GM21515 (cell line): ENCODE measurements at regions not wholly inside any gene's neighbourhood (a gene's known extent, or its start where the extent isn't known, plus 50 kb on each side); places are given as distances from the start of the nearest gene placed in this dataset.

Source experiments
- ATAC-seq: cut with Tn5 transposase; IDR thresholded peaks from one replicate; pipeline ENCODE4 v1.9.1; 2021; ENCODE audit not compliant: unreplicated experiment

DNA sequence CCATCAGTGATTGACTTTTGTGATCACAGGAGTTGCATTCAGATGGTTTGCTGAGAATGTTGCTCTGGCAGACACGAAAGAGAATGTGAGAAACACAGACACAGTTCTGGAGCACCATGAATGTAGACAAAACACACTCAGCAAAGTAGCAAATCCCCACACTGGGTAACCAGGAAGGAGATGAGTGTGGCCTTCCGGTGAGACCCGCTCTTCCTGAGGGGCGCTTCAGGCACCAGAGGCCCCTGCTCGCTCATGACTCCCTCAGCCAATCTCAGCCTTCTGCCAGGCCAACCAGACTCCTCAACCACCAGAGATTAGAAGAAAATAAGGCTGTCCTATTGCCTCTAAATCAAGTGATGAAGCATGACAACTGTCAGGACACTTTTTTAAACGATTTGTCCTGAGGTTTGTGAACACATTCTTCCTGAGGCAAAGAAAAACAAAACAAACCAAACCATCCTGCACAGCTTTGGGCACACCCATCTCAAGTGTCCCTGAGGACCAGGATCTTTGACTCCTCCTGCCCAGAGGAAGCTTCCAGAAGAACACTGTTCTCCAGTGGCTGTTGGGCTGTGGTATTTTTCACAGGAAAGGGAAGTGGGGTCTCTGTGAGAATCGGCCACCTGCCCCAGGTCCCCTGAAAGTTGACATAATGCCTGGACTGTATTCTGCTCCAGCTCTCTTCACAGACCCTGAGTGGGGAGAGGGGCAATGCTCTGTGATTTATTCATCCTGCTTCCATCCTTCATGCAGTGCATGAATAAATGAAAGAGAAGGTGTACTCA lies 152.8 kb downstream of the BCL11A start:
- no peak for ATAC-seq

GRCh38 chr2:60394463-60394862 lies 159.0 kb downstream of the BCL11A start:
- no peak for ATAC-seq

DNA sequence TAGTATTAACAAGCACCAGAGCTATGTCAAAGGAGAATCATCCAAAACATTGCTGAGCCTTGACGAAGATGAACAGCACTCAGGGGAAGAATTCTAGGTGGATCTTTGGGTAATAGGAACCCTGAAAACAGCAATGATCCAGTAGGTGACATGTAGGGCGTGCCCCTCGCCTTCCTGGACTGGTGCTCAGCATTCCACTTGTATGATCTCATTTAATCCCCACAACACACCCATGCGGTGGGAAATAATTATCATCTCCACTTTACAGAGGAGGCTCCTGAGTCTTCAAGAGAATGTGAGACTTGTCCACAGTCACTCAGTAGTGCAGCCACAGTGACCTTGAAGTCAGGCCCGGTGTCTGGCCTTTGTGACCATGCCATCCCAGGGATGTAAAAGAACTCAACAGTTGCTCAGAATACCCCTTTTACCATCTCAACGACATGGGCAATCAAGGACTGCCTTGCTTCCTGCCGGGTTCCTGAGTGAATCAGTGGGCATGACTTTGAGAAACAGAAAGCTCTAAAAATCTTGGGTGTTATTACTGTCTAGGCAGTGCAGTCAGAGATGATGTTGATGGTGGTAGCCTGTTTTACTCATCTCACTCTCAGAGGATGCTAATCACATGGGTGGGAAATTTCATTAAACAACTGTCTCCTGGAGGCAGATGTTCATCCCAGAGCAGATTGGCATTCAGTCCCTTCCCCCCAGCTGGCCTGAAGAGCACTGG lies 161.6 kb downstream of the BCL11A start:
- ATAC-seq = no peak

- no peak for ATAC-seq
These were observed 162.2 kb downstream of the BCL11A start for GRCh38 chr2:60391230-60391629.

DNA sequence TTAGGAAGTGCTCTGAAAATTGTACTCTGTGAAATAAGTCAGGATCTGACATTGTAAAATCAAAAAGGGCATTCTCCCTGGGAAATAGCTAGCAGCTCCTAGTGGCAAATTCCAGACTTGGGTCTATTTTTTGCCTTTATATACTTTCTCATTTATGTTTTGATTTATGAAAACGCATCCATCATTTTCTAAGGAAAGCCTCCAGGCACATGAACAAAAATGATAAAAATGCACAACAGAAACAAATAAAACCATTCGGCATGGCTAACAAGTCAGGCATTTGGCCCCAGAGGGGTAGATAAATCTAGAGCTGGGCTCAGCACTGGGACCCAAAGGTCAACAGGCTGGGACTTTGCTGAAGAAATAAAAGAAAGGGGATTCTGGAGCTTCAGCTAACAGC lies 167.0 kb downstream of the BCL11A start:
- no peak for ATAC-seq

DNA sequence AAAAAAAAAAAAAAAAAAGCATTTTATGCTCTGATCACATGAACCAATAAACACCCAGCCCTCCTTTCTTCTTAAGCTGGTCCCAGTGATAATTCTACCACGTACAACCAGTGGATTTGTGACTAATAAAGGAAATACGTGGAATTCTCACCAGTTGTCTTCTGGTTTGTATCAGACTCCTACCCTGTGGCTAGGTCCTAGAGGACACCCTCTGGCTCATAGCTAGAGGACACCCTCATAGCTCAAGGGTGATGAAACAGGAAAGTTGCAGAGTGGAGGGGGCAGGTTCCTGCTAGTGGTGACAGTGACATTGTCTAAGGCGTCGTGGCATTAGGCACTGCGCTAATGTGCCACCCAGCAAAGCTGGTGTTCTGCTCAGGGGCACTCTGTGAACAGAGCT lies 167.8 kb downstream of the BCL11A start:
- no peak for ATAC-seq

DNA sequence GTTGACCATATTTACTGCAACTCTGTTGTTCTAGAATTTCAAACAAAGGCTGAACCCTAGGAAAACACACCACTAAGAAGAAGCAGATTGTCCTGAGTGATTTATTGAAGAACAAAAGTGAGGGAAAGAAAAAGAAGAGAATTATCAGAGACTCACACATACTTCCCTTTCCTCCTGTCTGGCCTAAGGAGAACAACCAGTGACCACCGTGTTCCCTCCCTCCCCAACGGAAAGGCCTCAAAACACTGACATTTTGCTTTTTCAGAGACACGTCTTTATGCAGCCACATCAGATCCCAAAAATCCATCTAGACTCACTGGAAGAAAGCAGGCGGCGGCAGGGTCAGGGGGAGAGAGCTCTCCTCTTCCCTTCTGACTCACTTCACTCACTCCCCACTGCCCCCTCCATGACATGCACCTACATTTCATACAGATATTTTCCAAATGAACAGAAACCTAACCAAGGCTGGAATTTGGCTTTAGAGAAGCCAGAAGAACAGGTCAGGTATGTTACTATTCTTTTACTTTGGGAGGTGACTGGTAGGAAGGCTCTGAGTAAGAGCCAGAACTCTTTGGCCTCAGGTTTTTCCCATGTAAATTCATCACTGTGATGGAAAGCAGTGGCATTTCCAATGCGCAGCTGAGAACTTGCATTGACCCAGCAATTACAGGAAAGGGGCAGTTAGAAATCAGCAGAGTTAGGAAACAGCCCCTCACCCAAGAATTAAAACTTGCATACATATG lies 169.9 kb downstream of the BCL11A start:
- ATAC-seq = no peak

DNA sequence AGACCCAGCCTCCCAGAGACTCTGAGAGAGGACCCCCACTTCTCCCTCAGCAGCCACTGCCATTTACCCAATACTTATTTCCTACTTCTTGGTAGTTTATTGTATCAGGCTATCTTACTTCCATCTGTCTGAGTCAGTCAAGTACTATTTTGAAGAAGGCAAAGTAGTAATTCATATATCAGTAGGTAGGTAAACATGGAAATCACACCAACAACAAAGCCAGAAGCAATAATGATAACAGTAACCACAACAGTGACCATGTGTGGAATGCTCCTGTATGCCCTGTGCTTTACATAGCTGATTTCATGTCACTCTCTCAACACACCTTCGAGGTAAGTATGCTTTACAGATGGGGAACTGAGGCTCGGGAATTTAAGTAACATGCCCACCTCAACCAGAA lies 173.0 kb downstream of the BCL11A start:
- no peak for ATAC-seq

DNA sequence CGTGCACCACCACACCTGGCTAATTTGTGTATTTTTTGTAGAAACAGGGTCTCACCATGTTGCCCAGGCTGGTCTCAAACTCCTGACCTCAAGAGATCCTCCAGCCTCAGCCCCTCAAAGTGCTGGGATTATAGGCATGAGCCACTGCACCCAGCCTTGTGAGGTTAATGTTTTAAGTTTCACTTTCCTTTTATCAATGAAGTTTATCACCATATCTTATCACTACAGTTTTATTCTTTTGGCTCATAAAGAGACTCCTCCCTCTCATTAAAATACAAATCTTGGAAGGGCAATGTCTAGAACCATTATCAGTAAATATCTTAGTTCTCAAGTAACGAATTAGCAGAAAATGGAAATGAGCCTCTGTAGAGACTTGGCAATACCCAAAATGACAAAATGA lies 173.8 kb downstream of the BCL11A start:
- no peak for ATAC-seq

GRCh38 chr2:60379216-60379615 lies 174.2 kb downstream of the BCL11A start:
- no peak for ATAC-seq

- ATAC-seq = no peak
These were observed 175.6 kb downstream of the BCL11A start for GRCh38 chr2:60377825-60378224.

GRCh38 chr2:60376252-60376651 lies 177.2 kb downstream of the BCL11A start:
- no peak for ATAC-seq

GRCh38 chr2:60371681-60372080 lies 181.8 kb downstream of the BCL11A start:
- no peak for ATAC-seq

DNA sequence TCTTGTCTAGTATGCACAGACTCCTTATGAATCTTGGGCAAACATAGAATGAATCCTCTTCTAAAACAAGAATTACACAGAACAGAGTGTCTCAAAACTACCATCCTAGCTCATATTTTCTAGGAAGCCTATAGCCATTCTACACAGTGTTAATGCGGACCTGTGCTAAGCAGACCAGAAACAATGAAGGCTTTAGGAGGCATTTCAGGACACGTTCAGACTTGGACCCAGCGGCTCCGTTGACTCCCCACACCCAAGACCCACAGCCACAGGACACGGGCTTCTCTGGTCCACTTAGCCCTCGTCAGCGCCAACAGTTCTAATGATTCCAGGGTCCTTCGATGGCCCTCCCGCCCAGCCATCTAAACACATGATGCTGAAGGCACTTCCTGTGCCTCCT lies 182.2 kb downstream of the BCL11A start:
- ATAC-seq = no peak

DNA sequence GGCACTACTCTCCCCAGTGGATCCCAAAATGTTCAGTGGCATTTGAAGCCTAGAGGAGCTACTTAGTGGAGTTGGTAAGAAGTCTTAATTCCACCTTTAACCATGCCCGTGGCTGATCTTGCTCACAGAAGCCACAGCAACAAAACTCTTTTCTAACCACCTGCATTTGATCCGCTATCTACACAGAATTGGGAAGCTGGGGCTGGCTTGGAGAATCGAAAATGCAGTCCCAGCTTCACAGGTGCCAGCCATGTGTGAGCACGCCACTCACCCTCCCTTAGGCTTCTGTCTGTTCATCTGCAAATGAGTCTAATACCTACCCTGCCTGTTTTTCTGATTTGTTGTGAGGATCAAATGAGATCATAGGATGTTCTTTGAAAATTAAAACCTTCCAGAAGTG lies 182.6 kb downstream of the BCL11A start:
- no peak for ATAC-seq

DNA sequence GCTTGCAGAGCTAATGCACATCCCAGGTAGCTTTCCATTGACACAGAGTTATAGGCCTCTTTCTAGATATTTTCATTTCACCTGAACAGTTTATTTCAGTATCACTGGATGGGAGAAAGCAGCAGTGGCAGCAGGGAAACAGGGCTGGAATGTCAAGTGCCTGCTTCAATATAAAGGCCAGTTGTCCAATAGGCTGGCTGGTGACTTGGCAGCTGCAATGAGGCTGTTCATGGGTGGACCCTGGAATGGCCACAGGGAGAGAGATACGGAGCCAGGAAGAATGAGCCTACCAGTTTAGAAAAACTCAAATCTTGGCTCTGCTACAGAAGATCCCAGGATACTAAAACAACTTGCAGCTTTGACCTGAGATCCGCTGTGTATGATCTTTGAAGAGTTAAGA lies 185.0 kb downstream of the BCL11A start:
- ATAC-seq = no peak

GRCh38 chr2:60366135-60366712 lies 187.2 kb downstream of the BCL11A start:
- no peak for ATAC-seq

- ATAC-seq = no peak
These were observed 187.9 kb downstream of the BCL11A start for GRCh38 chr2:60365556-60365955.

DNA sequence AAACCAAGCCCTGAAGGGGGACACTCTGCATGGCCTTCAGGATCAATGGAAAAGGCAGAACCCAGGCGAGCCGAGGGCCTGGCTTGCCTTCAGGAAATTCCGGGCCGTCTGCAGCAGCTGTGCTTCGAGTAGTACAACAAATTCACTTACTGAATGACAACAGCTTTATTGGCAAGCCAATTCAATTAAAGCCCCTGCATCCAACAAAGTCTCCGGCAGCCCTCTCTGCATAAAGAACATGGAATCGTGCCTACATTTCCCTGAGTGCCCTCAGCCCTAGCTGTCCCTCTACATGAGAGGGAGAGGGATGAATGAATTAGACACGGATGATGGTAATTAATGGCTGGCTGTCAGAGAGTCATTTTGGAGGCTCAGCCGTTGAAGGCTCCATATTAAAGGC lies 189.0 kb downstream of the BCL11A start:
- no peak for ATAC-seq

- ATAC-seq = no peak
These were observed 192.0 kb downstream of the BCL11A start for GRCh38 chr2:60361498-60361897.

DNA sequence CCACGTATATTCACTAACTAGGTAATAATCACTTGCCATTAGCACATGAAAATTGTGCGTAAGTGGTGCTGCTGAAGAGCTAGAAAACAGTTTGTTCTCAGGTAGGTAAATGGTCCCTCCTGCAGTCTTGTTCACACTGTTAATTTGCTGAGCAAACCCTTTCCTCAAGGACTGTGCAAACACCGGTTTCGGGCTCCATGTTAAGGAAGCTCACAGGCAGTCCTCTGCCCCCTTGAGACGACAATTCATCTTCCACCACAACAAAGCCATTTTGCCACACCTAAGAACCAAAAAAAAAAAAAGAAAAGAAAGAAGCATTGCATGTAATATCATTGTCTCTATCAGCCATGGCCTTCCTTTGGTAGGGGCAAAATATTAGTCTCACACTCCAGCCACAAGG lies 193.9 kb downstream of the BCL11A start:
- no peak for ATAC-seq

DNA sequence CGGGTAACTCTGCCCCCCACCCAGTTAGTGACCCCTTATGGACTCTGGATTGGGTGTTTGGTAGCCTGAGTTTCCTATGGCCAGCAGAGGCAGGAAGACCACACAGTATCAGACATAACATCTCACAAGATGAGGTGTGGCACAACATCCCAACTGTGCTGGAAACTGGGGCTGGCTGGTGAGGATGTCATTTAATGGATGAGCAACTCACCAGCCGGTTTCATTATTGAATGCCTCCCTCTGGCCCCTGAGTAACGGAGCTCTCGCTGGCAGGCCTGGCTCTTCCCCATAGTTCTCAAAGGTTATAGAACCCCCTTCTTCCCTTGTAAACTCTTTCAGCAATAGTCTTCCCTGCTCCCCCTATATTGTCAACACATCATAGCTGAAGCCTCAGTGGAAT lies 195.0 kb downstream of the BCL11A start:
- no peak for ATAC-seq
